OCI-M2 (cell line): ENCODE measurements at regions not wholly inside any gene's neighbourhood (a gene's known extent, or its start where the extent isn't known, plus 50 kb on each side); places are given as distances from the start of the nearest gene placed in this dataset.
"Not testable (repeated sequence)": the region's sequence is repeated elsewhere in the genome, so short reads cannot be mapped to it uniquely, and the experiment has no call there.

Source experiments
- DNase-seq: peaks from one replicate; lab custom pipeline; 2025; ENCODE audit not compliant: unreplicated experiment; lab: John Stamatoyannopoulos, UW

DNA sequence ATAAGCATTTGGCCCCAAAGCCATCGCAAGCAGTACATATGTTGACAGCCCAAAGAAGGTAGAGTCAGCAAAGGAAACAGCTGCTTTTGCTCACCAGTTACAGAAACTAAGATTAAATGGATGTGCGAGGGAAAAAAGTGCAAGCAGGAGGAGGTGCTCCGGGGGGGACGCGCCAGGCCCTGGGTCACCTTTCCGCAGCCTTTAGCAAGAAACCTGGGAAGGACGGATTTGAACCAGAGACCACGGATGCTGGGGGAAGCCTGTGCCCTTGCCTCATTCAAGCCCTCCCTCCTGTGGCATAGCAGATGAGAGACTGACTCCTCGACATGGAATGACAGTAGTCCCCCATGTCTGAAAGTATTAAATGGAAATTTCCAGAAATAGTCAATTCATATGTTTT, 405.6 kb upstream of the PRKCQ start:
- no peak for DNase-seq

DNA sequence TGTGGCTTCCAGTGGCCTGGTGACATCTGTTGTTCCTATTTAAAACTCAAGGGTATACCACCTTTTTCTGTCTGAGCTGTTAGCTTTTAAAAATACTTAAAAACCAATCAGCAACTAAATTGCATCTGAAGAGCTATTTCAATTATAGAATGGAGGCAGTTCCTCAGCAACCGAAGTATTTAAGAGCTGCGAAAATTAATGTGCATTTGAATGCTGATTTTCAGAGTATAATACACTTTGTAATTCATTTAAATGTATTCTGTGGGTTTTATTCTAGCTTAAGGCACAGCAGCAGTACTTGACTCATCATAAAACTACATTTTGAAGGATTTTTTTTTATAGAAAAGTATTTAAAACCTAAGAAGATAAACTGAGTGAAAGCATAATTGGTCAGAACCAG, 404.9 kb upstream of the PRKCQ start:
- no peak for DNase-seq

DNA sequence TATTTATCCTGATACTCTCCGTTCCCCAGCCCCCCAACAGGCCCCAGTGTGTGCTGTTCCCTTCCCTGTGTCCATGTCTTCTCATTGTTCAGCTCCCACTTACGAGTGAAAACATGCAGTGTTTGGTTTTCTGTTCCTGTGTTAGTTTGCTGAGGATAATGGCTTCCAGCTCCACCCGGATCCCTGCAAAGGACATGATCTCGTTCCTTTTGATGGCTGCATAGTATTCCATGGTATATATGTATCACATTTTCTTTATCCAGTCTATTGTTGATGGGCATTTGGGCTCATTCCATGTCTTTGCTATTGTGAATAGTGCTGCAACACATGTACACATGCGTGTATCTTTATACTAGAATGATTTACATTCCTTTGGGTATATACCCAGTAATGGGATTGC, 403.9 kb upstream of the PRKCQ start:
- not testable (repeated sequence) for DNase-seq

DNA sequence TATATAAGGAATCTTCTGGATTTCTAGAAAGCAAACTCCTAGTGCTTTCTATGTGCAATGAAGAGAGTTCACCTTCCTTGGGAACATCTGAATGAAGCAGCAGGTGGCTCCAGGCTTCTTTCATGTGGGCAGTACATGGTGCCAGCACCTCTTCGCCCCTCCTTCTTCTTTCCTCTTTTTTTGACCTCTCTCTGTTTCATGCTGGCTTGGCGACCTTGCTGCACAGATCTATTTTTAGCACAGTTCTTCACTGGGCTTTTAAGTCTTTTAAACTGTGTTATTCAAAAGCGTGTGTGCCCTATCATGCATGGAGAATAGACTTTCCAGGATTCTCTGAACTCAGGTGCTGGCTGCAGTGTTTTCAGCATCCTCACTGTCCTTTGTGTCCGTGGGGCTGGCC, 400.3 kb upstream of the PRKCQ start:
- no peak for DNase-seq

DNA sequence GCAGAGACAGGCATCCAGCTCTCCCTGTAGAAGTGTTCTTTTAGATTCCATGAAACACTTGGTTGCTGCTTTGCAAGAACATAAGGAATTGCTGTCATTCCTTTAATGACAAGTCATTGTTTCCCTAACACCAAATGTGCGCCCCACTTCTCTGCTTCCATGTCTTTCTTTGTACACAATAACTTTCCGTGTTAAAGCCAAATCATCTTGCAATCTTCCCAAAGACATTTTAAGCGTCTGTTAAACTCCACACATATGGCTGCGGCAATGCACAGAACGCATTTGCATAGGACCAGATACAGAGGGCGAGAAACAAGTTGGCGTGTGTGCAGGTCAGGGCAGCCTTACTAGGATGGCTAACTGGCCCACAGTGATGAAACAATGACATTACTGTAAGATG, 399.3 kb upstream of the PRKCQ start:
- no peak for DNase-seq

DNA sequence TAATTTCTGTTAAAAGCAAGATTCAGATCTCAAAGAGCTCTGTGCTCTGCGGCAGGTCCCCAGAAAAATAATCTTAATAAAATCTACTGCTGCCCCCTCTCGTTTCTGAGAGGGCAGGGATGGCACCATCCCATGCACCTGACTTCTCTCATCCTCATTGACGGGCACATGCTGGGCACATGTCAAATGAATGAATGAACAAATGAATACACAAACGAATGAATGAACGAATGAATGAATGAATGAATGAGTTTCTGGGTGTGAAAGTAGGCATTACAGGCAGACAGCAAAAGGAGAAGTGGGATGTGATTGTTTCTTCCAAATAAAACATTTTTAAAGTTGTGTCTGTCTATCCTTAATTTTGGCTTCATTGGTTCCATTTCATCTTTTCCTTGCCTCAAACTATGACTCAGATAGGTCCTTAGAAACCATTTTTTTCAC, 398.1 kb upstream of the PRKCQ start:
- no peak for DNase-seq

DNA sequence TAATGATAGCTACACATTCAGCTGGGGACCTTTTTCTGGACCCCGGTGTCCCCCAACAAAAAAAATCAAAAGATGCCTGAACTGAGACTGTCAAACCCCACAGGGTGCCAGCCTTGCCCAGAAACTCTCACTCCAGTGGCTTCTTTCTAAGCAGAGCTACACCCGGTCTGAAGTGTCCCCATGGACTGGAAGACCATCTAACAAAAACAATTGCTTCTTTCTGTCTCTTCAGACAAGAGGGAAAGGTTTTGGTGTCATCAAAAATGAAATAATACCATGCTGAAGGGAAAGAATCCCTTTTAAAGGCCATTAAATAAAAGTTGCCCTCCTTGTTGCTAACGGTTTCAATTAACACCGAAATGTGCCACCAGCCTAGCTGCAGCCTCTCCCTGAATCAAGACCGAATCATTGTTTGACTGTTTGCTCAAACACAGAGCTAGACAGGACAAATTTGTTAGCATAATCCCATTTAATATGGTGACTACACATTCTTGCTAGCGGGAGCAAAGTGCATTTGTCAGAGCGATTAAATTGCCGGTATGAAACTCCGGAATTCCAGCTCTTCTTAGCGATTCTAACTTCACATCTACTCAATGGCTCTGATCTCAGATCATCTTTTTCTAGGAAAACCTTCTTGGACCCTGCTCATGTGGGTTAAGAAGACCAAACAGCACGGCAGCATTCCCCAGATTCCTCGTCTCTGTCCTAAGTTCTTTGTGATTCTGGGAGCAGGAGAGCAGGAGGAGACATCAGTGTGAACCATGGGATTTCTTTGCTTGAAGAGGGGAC, 397.5 kb upstream of the PRKCQ start:
- no peak for DNase-seq

DNA sequence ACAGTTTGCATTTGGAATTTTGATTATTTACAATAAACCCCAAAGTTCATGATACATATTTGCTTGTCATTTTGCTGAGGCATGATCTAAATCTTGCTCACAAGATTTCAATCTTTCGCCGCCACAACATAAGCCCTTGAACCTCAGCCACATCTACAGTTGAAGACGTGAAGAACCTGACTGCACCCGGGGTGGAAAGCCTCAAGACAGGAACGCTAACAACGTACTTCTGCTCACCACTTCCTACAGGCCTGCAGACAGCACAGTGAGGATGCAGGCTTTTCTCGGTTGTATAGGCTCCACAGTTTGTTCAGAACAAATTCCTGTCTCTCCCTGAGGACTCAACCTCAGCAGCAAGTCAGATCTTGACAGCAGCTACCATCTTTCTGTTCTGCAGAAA, 393.8 kb upstream of the PRKCQ start:
- DNase-seq, result no peak

DNA sequence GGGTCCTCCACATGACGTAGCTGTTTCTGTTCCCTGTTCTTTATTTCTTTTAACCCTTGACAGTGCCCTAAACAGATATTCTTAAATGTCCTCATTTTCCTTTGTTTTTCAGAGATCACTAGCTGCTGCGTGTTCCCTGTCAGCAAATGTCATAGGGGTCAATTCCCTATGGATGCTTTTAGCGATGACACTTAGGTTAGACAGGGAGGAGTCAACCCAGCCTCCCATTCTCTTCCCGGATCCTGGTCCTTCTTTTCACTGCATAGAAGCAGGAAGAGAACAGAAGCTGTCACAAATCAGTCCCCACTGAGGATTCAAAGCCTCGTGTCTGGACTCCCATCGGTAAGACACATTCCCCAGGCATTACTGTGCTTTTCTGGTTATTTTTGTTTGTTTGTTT, 392.1 kb upstream of the PRKCQ start:
- no peak for DNase-seq

DNA sequence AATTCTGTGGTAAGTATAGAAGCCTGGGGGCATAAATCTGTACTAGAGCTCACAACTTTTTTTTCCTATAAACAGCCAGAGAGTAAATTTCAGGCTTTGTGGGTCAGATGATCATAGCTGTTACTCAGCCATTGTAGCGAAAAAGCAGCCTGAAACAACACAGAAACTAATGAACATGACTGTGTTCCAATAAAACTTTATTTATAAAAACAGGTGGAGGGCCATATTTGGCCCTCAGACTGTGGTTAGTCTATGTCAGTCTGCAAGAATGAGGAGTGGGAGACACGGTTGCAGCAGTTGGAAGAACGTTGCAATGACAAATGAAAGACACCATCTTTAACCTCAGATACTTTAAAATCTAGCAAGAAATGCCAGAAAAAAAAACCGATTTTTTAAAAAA, 389.6 kb upstream of the PRKCQ start:
- DNase-seq, result no peak

DNA sequence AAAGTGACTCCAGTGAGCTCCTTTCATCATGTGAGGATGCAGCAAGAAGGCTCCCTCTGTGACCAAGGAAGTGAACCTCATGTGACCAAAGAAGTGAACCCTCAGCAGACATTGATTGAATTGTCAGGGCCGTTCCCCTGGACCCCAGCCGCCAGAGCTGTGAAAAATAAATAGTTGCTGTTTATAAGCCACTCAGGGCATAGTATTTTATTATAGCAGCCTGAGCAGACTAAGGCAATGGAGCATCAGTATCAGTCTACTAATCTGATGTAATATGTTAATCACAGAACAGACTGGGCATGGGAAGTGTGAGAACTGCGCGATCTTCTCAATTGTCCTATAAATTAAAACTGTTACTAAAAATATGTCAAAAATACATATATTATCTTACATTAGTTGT, 384.5 kb upstream of the PRKCQ start:
- DNase-seq, result no peak

DNA sequence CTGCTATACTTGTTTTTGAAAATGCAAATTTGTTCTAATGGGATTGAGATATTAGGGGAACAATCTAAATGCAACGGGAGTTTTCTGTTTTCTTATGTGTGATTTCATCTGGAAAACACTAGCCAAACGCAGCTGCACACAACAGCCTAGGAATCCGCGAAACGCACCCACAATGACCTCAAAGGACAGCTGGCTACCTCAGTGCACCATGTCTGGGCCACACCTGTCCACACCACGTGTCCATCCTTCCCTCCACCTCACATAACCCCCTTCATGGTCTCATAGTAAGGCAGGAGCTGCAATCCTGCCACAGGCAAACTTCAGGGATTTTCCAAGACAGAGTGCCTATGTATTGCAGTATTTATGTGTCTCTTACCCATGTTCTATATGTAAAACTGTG, 382.5 kb upstream of the PRKCQ start:
- DNase-seq, result no peak

DNA sequence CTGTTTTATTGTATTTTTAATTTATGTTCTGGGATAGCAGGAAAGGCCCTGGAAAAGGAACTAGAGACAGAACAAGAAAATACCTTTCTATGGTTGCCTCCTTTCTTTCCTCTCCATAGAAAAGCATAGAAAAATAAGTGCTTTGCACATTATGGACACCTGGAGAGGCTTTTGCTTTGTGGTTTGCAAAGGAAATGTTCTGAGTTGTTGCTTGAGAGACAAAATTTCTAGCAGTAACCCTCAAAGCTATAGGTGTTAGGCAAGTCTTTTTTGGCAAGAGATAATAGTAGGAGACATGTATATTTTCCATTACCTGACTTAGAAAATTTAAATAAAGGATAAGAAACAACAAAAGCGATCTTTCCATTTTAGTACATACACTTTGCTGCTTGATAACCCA, 378.6 kb upstream of the PRKCQ start:
- no peak for DNase-seq

DNA sequence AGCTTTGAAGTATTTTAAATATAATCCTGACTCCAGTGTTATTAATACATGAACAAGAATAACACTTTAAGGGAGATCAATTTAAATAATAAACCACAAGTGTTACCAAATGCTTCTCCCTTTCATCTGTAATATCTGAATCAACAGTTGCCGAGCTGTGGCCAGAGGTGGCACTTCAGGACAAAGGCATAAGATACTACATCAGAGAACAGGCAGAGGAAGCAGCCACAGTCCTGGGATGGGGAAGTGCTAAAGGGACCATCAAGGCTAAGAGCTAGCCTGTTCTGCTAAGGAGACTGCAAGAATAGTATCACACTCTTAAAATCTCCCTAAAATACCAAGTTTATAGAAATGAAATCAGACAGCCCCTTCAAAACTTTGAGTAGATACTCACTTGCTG, 378.2 kb upstream of the PRKCQ start:
- DNase-seq, result no peak

DNA sequence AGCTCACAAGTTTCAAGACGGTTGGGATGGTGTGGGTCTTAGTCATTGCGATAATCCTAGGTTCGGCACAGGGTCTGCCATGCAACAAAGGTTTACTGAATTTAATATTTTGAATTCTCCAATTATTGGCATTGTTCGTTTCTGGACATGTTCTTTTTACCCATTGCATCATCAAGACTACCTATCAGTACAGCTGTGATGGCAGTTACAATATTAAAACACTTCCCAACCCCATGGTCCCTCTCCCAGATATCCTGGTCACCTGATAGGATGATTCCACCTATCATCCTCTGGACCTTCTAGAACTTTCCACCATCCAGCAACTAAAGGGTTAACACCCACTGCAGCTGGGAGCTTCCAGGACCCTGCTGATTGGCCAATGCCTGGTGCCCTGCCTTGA, 377.8 kb upstream of the PRKCQ start:
- DNase-seq, result no peak

DNA sequence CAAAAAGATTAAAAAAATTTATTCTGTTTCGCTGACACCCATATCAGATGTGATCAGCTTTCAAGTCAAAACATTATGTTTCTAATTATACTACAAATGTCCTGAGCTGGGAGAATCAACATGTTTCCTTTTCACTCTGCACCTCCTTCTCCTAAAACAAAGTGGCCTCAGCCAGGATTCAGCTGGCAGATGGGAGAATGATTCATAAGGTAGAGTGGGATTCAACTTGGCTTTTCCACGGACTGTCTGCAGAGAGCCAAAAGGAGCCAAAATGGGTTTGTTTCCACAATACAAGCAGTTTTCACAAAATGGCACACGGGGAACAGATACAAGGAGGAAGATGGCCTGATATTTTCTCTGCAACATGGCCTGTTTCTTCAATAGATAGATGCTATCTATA, 376.5 kb upstream of the PRKCQ start:
- DNase-seq, result no peak

DNA sequence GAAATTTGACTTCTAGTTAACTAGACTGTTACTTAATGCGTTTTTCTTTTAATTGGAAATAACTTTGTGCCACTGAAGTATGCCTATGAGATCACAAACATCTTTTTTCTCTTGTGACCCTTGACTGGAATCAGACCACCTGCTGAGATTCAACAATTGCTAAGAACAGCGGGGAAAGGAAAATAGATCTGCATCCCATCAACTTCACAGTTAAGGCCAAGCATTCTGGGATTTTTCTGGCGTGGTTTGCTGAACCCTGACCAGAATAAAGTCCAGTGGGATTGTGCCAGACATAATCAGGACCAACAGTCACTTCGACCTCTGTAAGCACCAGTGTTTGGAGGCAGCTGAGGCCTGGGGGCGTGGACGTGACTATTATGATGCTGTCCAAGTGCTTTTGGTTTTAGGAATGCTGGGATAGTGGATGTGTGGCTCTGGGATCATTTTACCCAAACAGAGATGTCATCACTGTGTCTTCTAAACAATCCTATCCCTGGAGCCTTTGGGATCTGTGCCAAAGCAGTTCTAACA, 373.3 kb upstream of the PRKCQ start:
- DNase-seq, result no peak

DNA sequence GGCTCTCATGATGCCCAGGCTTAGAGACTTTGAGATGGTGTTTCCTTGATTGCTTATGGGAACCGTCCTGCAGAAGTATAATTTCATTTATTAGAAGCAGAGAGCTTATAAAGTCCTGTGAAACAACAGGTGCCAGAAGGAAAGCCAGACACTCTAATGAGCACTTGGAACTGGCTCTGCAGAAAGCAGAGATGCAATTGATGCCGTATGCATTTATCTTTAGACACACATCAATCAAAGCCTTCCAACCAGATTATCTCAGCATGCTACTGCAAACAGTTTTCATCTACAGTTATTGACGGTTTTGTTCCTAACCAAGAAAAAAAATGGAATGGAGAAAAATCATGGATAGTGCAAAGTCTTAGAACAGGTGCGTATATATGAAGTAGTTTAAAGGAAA, 371.7 kb upstream of the PRKCQ start:
- no peak for DNase-seq

DNA sequence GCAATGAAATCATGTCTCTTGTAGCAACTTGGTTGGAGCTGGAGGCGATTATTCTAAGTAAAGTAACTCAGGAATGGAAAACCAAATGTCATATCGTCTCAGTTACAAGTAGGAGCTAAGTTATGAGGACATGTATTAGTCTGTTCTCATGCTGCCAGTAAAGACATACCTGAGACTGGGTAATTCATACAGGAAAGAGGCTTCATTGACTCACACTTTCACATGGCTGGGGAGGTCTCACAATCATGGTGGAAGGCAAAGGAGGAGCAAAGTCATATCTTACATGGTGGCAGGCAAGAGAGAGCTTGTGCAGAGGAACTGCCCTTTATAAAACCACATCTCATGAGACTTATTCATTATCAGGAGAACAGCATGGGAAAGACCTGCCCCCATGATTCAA, 370.1 kb upstream of the PRKCQ start:
- no peak for DNase-seq

DNA sequence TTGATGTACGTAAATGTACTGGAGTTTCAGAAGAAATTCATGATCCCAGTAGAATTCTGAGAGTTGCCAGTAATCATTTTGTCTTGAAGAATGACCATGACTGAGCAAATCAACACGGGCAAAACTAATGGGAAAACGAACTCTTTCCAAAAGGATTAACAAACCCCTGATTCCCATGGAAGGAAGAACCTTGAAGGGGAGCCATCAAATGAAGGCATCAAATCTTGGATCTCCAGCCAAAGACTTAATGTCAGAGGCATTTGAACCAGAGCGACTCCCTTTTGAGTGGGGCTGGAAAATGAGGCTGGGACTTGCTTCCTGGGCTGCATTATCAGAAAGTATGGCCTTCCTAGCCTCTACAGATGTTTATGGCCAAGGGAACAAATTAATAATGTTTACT, 364.4 kb upstream of the PRKCQ start:
- no peak for DNase-seq

DNA sequence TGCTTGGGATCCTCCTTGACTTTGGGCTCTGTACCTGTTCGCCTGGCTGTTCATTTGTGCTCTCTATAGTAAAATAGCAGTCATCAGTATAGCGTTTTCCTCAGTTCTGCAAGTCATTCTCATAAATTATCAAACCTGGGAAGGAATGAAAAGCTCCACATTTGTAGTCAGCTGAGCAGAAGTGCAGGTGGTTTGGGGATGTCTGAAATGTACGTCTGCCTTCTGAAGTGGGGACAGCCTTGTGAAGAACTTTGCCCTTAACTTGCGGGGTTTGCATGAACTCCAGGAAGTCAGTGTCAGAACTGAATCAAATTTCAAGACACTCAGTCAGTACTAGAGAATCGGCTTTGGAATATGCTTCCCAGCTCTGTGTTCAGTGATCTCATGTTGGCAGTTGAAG, 358.3 kb upstream of the PRKCQ start:
- no peak for DNase-seq

DNA sequence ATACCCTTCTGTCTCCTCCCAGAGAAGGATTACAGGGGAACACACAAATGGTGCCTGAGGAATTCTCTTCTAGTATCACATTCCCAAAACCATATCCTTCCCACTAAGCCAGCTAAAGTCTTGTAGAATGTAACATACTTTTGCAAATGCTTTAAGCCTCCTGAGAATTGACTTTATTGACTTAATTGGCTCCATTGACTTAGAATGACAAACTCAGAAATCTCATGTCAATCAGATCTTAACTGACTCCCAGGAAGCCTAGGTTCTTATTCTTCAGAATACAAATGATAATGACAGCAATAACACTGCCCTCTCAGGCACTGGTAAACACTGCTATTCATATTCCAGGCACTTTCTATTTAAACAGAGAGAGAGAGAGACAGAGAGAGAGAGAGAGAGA, 356.9 kb upstream of the PRKCQ start:
- DNase-seq, result no peak

DNA sequence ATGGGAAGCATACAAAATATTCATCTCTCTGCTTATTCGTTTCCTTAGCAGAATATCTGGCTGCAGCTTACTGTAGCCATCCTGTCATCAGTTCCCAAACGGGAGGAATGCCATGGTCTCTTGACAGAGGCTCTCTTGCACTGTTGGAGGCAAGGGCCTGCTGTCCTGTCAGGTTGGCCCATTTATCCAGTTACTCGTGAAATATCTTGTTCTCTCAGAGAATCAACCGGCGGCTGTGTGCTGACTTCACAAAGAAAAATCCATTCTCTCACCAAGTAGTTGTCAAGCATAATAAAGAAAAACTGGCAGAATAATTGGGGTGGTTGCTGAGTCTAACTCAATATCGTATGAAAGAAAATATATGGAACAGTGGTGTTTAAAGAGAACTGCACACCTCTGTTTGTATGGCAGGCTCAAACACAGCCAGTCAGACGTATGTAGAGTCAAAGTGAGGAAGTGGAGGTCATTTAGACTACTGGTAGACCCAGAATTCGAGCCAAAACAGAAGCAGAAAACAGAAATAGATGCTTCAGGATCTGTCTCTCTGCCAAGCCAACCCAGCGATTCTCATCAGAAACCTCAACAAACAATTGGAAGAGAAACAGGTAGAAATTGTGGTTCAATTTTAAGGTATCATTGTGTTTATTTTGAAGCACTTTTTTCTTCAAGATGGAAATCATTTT, 349.2 kb upstream of the PRKCQ start:
- no peak for DNase-seq
